ENCODE measurements at regions not wholly inside any gene's neighbourhood (a gene's known extent, or its start where the extent isn't known, plus 50 kb on each side); places are given as distances from the start of the nearest gene placed in this dataset.

GRCh38 chr2:4256351-4256750 lies 553.0 kb downstream of the DCDC2C start:
- no peak for TF ChIP-seq CEBPB (IDR thresholded peaks at IDR 0.05)
- no peak for TF ChIP-seq CTCF (IDR thresholded peaks at IDR 0.05)
- no peak for TF ChIP-seq JUNB (IDR thresholded peaks at IDR 0.05)
- TF ChIP-seq MAFK (IDR thresholded peaks at IDR 0.05; ENCODE audit: partially characterized antibody): no peak
- no peak for TF ChIP-seq REST (IDR thresholded peaks at IDR 0.05)
- TF ChIP-seq CHD4 (IDR thresholded peaks at IDR 0.05; ENCODE audit: borderline replicate concordance): no peak
- TF ChIP-seq USF2 (IDR thresholded peaks at IDR 0.05): no peak
- no peak for TF ChIP-seq POLR2A (IDR thresholded peaks at IDR 0.05; ENCODE audit: low read length)
- no peak for TF ChIP-seq MAX (IDR thresholded peaks at IDR 0.05)
- TF ChIP-seq POLR2AphosphoS2 (conservative IDR thresholded peaks at IDR 0.05; ENCODE audit: low read length): no peak
- TF ChIP-seq FOXS1 (CRISPR knock-in tag; IDR thresholded peaks at IDR 0.05): no peak
- TF ChIP-seq NFE2L2 (conservative IDR thresholded peaks at IDR 0.05; ENCODE audit: low read length): no peak
- no peak for TF ChIP-seq KDM5A (IDR thresholded peaks at IDR 0.05)
